ENCODE measurements at regions not wholly inside any gene's neighbourhood (a gene's known extent, or its start where the extent isn't known, plus 50 kb on each side); places are given as distances from the start of the nearest gene placed in this dataset.

- Histone ChIP-seq H4K20me1 (ENCODE audit: insufficient read depth, low read length) (no peaks in the 10 kb centered on the region), H3K79me2 (ENCODE audit: insufficient read depth, low read length) (no peaks in the 10 kb centered on the region), H3K9ac (ENCODE audit: insufficient read depth, low read depth, low read length) (no peak overlapping the region), H2AFZ (ENCODE audit: low read length) (no peak overlapping the region), H3K9me3 (ENCODE audit: low read length) (no peaks in the 10 kb centered on the region), H3K4me3 (replicated peaks in 1 of 3; ENCODE audit: insufficient read depth in 1 of 3, low read depth in 2 of 3, low read length in 3 of 3) (no peak overlapping the region), H3K27me3 (ENCODE audit: control insufficient read depth in 1 of 2, insufficient read depth in 2 of 2, low read length in 2 of 2) (no peaks in the 10 kb centered on the region; a peak in 1 of 5 replicates), H3K36me3 (replicated peaks in 1 of 2; ENCODE audit: control insufficient read depth in 1 of 2, insufficient read depth in 2 of 2, low read length in 2 of 2) (no peaks in the 10 kb centered on the region), H3K27ac (ENCODE audit: extremely low read length, insufficient read depth, low read length) (no peak overlapping the region), H3K4me2 (ENCODE audit: low read depth, low read length) (no peak overlapping the region), H3K4me1 (ENCODE audit: insufficient read depth, low read length) (no peaks in the 10 kb centered on the region)
- CTCF ChIA-PET (ENCODE audit: low intra/inter-chr PET ratio, low total read pairs): no interaction called here
- ATAC-seq (no peak), DNase-seq (ENCODE audit: low spot score) (no peak), FAIRE-seq (no peak)
- POLR2A ChIA-PET: no interaction called here
- no TSS peak for BruUV-seq (replicated peaks)
- intact Hi-C loops (cut with micrococcal nuclease; ENCODE audit: unreplicated experiment): no loop called here
- 0% methylated on average over 1 of the region's 1 CpG for WGBS (ENCODE audit: low lambda C conversion rate)
- in situ Hi-C loops (cut with HindIII; ENCODE audit: extremely low pct_ligation_motif_present, low pct_unique_long_range_greater_than_20kb): no loop called here
- no peak for TF ChIP-seq TOE1 (CRISPR knock-in tag; IDR thresholded peaks at IDR 0.05)
- TF ChIP-seq GRHL1 (CRISPR knock-in tag; conservative IDR thresholded peaks at IDR 0.05): no peak
- no peak for TF ChIP-seq NFAT5 (CRISPR knock-in tag; IDR thresholded peaks at IDR 0.05)
- TF ChIP-seq ZNF362 (CRISPR knock-in tag; IDR thresholded peaks at IDR 0.05; ENCODE audit: borderline replicate concordance): no peak
- TF ChIP-seq CENPX (CRISPR knock-in tag; IDR thresholded peaks at IDR 0.05): no peak
- TF ChIP-seq PRDM4 (CRISPR knock-in tag; IDR thresholded peaks at IDR 0.05; ENCODE audit: borderline replicate concordance): no peak
- TF ChIP-seq MBD4 (IDR thresholded peaks at IDR 0.05; ENCODE audit: borderline replicate concordance, low read length): no peak
- no peak for TF ChIP-seq ZNF615 (CRISPR knock-in tag; IDR thresholded peaks at IDR 0.05; ENCODE audit: borderline replicate concordance)
Measured at GRCh38 chr3:99049164-99049563, 147.7 kb upstream of the DCBLD2 start.

Measured in HepG2 (cell line).